Fibroblast of skin of back (primary cell): ENCODE measurements at regions not wholly inside any gene's neighbourhood (a gene's known extent, or its start where the extent isn't known, plus 50 kb on each side); places are given as distances from the start of the nearest gene placed in this dataset.

Experiments
- DNase-seq: peaks from one replicate; pipeline ENCODE4 v3.0.0-alpha.2; 2013

GRCh38 chr12:60255044-60255443 is 659.2 kb downstream of the SLC16A7 start:
- DNase-seq = no peak

GRCh38 chr12:60257063-60257462 is 661.2 kb downstream of the SLC16A7 start:
- DNase-seq = peak; percentile 82

DNA sequence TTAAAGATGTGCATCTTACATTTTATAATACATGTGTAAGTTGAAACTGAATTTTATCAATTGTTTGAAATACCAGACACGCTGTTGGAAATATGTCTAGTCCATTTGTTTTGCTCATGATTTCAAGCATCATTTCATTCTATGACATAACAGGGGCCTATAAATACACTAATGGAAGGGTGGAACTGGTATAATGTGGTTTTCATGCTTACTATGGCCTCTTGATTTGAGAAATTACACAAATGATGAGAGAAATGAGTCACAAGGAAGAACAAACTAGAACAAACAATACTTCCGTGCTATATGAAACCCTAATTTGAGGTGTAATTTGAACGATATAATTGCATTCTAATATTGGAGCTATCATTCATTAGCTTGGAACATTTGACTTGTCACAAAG is 663.4 kb downstream of the SLC16A7 start:
- DNase-seq = no peak

DNA sequence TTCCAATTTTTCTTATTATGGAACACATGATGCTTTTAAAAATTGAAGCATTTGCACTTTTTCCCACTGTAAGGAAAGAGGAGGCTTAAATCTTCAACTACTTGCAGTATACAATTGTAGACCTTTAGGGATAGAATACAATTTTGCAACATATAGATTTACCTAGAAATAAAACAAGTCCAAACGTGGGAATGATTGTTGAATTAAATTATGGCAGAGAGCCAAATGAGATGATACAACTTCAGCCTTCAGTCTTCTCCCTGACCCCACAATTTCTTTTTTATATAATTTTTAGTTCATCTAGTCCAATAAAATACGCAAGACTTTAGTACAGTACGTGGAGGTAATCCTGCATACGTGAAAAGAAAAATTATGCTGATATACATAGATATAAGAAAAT is 666.5 kb downstream of the SLC16A7 start:
- DNase-seq = no peak

- DNase-seq = peak; percentile 72
Measured at GRCh38 chr12:60263161-60263560, 667.3 kb downstream of the SLC16A7 start.

GRCh38 chr12:60263836-60264493 is 668.1 kb downstream of the SLC16A7 start:
- no peak for DNase-seq

GRCh38 chr12:60265741-60266140 is 669.9 kb downstream of the SLC16A7 start:
- DNase-seq = no peak

GRCh38 chr12:60266381-60266852 is 670.6 kb downstream of the SLC16A7 start:
- DNase-seq = peak; percentile 85

DNA sequence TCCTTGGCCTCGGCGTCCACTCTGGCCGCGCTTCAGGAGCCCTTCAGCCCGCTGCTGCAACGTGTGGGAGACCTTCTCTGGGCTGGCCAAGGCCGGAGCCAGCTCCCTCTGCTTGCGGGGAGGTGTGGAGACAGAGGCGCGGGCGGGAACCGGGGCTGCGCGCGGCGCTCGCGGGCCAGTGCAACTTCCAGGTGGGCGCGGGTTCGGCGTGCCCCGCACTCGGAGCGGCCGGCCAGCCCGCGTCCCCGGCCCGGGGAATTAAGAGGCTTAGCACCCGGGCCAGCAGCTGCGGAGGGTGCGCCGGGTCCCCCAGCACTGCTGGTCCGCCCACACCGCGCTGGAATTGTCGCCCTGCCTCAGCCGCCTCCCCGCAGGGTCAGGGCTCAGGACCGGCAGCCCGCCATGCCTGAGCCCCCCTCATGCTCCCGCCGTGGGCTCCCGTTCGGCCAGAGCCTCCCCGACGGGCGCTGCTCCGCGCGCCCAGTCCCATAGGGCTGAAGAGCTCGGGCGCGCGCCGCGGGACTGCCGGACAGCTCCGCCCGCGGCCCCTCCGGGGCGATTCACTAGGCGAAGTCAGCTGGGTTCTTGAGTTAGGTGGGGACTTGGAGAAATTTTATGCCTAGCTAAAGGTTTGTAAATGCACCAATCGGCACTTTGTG is 673.9 kb downstream of the SLC16A7 start:
- no peak for DNase-seq

DNA sequence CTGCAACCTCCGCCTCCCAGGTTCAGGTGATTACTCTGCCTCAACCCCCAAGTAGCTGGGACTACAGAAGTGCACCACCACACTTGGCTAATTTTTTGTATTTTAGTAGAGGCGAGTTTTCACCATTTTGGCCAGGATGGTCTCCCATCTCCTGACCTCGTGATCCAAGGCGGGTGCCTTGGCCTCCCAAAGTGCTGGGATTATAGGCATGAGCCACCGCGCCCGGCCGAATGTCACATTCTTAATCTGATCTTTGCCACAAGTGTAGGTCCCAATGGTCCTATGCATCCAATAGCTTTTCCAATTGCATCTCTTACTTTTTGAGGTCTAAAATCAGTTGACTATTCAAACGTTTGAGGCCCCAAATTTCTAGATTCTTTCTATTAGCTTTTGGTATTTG is 676.0 kb downstream of the SLC16A7 start:
- DNase-seq = no peak

- no peak for DNase-seq
Measured at GRCh38 chr12:60278209-60278608, 682.4 kb downstream of the SLC16A7 start.

GRCh38 chr12:60279221-60279620 is 683.4 kb downstream of the SLC16A7 start:
- peak; percentile 64 for DNase-seq

DNA sequence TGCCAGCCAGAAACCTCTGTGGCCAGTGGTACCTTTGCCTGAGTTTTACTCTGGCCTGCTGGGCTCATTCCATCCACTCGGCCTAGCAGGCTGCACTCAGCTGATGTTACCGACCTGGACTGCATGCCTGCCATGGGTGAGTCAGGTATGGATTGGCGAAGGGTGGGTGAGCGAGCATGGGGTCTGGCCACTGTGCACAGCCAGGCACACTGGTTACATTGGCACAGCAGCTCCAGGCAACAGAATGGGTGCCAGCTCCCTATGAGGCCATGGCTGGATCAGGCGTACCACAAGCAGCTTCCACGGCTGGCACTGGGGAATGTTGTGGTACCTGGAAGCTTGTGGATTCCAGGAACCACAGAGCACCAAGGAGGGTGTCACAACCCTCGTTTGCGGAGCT is 685.7 kb downstream of the SLC16A7 start:
- DNase-seq = no peak

DNA sequence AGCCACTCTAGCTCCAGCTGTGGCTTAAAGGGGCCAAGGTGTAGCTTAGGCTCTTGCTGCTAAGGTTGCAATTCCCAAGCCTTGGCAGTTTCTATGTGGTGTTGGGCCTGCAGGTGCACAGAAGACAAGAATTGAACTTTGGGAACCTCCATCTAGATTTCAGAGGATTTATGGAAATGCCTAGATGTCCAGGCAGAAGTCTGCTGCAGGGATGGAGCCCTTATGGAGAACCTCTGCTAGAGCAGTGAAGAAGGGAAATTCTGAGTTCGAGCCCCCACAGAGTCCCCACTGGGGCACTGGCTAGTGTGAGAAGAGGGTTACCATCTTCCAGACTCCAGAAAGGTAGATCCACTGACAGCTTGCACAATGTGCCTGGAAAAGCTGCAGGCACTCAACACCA is 694.7 kb downstream of the SLC16A7 start:
- DNase-seq = no peak

DNA sequence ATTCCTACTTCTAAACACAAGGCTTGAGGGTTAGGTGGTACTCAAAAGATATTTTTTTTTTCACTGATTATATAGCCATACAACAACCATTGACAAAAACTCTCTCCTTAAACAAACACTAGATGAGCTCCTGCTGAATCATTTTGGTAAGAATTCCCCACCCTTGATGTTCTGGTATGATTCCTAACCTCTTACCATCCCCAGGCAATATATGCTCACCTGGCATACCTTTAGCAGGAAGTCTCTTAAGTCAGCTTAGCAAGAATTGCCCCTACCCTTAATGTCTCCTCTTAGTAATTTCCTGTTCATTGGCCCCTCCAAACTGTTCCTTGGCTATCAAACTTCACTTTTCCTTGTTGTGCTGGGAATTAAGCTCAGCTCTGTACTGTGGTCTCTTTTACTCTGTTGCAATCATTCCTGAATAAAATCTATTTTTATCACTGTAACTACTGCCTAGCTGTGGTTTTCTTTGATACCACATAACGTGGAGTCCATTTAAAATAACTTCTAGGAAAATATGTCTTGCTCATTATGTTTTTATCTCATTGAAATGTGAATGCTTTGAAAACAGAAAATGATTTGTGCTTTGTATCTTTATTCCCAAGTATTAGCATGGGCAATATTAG is 712.6 kb downstream of the SLC16A7 start:
- peak; percentile 7 for DNase-seq

GRCh38 chr12:60311940-60312339 is 716.1 kb downstream of the SLC16A7 start:
- no peak for DNase-seq

DNA sequence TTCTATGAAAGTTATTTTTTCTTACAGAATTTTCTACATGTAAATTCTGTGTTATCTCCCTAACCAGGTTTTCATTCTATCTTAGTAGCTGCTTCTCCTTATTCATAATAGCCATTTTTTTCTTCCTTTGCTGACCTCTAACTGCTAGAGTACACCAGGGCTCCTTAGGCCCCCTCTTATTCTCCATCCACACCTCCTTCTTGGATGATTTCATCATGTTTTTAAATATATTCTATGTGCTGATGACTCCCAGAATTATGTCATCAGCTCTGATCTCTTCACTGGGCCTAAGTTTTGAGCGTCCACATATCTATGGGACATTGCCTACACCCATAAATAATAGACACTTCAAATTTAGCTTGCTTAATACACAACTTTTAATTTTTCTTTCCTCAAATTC is 721.5 kb downstream of the SLC16A7 start:
- no peak for DNase-seq

- no peak for DNase-seq
Measured at GRCh38 chr12:60324746-60325145, 728.9 kb downstream of the SLC16A7 start.

DNA sequence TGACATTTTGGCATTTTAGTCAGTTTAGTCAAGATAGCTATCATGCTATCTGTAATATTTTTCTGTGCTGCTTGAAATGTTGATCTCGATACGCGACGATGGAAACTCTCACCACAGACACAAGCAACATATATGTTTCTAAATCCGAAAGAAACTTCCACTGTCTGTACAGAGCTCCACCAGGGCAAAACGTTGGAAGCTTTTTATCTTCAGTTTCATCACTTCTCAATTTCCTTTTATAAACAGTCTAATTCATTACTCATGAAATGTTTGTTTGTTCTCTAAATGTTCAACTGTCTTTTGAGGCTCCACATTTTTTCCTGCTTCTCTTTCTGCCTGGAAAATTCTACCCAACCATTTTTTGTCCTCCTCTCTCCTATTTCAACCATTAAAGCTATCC is 737.6 kb downstream of the SLC16A7 start:
- DNase-seq = peak; percentile 40

GRCh38 chr12:60335745-60336144 is 739.9 kb downstream of the SLC16A7 start:
- peak; percentile 76 for DNase-seq

- DNase-seq = no peak
Measured at GRCh38 chr12:60337839-60338549, 742.2 kb downstream of the SLC16A7 start.

DNA sequence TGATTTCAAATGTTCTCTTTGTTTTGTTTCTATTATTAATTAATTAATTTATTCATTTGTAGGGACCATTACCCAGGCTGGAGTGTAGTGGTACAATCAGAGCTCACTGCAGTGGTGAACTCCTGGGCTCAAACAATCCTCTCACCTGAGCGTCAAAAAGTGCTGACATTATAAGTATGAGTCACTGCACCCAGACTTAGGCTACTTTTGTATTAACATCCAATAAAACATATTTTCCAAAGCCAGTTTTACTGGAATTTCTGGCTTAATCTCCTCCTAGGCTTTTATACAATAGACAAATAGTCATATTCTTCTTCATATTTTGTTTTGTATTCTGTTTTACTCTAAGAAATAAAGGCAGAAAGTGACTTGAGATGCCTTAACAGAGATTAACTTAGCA is 749.6 kb downstream of the SLC16A7 start:
- DNase-seq = no peak

DNA sequence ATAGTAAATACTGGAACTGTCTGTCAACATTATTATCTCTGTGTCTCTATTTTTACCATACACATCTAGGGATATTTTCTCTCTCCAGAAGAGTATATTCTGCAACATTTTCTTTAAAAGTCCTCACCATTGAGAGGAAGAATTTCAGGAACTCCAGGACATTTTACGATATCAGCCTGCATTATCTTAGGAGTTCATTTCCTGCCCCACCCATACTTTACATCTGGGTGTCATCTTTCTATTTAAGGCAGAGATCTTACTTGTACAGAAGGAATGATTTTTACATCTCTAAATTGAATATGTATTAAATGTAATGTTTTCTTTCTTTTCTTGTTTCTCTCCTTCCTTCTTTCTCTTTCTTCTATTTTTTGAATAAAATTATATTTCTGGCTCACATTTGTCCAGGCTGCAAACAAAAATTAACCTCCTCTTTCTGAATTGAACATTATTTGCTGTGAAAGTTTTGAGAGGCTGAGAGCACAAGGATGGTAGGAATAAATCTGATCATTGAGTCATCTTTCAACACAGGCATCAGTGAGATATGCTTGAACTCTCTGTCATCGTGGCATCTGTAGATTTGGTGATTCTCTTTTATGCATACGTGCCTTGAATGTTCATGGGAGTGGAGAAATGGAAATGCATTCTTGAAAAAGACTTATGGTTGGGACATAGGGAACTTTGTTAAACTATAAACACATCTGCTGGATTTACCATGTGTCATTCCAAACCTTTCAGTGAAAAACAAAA is 753.6 kb downstream of the SLC16A7 start:
- no peak for DNase-seq
